HG03575 (cell line): ENCODE measurements at regions not wholly inside any gene's neighbourhood (a gene's known extent, or its start where the extent isn't known, plus 50 kb on each side); places are given as distances from the start of the nearest gene placed in this dataset.

ENCODE experiments used
- ATAC-seq: cut with Tn5 transposase; IDR thresholded peaks from one replicate; pipeline ENCODE4 v1.9.1; 2021; ENCODE audit not compliant: unreplicated experiment, insufficient number of reproducible peaks, low FRiP score; ENCODE audit errors: extremely low read depth

DNA sequence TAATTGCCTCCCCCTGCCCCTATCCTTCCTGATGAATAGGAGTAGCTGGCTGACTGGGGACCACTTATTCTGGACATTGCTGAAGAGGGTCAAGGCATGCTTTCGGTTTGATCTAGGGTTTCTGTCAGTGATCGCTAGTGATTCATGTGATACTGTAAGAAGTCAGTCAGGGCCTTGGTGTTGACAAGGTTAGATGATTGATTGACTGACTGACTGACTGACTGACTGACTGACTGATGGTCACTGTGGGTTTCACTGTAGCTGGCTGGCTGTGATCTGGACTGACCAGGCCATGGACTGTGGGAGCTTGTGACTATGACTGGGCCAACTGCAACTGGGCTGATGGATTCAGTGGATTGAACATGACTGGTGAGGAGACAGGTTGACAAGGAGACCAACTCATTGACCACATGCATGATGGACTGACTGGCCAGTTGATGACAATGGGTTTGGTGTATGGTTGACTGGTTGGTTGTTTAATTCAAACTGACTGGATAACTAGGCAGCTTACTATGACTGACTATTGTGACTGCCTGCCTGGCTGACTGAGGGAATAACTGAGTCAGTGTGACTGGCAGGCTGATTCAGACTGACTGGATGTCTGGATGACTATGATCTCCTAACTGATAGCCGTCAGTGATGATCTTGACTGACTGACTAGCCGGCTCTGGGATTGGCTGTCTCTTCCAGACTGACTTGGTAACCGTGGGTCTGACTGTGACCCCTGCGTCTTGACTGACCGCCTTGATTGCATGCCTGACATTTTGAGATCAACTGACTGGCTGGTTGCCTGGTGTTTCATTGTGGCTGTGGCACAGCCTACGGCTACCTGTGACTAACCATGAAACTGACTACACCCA lies 509.9 kb downstream of the SHQ1 start:
- no peak for ATAC-seq

DNA sequence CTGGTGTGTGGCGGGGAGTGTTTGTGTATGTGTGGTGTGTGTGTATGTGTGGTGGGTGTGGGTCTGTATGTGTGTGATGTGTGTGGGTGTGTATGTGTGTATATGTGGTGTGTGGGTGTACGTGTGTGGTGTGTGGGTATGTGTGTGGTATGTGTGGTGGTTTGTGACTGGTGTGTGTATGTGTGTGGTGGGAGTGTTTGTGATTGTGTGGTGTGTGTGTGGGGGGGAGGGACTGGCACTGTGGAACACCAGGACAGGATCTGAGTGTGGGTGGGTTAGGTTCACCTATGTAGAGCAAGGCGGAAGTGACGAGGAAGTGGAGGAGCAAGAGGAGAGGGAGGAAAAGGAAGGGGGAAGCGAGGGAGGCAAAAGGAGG lies 510.8 kb downstream of the SHQ1 start:
- ATAC-seq, result no peak

DNA sequence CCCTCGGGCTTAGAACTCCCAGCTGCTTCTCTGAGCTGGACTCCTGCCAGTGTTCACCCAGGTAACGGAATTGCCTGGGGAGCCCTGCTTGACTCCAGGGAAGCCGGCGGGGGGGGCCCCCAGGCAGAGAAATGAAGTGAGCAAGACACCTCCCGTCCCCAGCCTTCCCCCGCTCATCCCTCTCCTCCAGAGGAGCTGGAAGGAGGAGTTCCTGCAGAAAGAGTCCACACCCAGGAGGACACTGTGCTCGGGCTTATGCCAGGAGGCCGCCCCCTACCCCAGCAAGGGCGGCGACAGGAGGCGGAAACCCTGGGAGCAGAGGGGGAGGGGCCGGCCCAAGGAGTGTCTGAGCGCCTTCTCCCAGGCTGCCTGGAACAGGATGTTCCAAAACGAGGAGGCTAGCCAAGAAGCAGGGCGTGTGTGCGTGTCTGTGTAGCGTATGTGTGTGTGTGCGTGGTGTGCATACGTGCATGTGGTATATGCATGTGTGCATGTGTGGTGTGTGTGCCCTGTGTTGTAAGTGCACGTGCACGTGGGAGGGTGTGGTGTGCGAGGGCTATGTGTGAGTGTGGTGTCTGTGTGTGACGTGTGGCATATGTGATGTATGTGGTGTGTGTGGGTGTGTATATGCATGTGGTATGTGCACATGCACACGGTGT lies 511.3 kb downstream of the SHQ1 start:
- no peak for ATAC-seq

DNA sequence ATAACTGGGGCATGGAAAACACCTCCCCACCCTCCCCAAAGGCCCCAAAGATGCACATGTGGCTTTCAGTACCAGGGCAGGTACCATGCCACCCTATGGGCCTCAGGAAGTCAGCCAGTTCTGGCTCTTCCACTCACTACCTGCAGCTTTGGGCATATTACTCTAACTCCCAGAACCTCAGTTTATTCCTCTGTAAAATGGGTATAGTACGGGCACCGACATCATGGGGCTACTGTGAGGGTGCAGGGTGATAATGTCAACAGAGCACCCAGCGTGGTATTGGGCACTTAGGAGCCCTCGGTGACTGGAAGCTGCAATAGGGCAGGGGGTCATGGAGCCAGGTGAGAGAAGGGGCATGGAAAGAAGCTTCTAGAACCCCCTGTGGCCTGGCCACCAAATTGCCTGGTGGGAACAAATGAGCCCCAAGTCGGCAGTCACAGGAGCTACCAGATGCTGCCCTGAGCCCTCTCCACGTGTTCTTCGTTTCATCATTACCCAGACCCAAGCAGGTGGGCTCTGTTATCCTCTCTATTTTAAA lies 512.1 kb downstream of the SHQ1 start:
- ATAC-seq, result no peak

DNA sequence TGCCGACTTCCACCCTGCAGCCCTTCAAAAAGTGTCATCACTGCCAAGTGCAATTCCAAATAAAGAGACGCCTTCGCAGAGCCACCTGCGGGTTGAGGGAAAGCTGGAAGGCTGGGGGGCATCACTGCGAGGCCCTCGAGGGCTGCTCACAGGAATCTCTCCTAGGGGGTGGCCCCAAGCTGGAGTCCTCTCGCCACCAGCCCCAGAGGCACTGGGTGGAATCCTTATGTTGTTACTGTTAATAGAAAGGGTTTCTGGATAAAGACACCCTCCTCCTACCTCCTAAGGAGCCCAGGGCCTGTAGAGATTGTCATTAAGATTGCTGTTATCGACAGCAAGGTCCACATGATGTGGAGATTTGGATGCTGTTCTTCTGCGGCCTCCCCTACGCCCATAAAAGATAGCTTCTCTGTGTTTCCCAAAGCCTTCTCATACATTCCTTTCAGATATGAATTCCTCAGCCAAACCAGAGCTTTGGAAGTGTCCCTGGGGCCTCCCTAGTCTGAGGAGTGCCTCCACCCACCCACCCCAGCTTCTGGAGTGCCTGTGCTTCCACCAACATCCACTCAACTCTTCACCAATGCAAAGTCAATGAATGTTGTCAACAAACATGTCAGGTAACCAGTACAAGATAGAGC lies 512.7 kb downstream of the SHQ1 start:
- ATAC-seq, result no peak

DNA sequence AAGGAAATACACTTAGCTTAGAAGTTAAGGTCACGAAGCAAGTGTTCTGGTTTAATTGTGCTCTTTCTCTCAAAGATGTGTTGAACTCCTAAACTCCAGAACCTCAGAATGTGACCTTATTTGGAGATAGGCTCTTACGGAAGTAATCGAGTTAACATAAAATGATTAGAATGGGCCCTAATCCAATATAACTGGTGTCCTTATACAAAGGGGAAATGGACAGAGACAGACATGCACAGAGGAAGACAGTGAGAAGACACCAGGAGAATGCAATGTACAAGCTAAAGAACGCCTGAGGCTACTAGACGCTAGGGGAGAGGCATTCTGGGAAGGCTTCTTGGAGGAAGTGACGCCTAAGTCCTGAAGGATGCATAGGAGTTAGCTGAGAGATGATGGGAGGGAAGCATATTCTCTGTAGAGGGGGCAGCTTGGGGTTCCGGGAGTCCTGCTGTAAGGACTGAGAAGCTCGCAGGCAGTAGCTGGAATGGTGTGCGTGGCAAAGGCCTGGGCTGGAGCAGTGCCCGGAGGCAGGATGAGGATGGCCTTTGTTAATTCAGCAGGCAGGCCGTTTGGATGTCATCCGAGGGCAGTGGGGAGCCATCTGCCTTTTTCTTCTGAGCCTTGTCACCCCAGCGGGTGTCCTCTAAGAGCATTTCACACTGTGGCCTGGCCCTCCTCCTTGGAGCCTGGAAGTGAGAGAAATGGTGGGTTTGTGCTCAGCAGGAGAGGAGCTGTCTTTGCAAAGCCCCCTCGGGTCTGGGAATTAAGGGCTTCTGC lies 513.4 kb downstream of the SHQ1 start:
- ATAC-seq, result no peak

DNA sequence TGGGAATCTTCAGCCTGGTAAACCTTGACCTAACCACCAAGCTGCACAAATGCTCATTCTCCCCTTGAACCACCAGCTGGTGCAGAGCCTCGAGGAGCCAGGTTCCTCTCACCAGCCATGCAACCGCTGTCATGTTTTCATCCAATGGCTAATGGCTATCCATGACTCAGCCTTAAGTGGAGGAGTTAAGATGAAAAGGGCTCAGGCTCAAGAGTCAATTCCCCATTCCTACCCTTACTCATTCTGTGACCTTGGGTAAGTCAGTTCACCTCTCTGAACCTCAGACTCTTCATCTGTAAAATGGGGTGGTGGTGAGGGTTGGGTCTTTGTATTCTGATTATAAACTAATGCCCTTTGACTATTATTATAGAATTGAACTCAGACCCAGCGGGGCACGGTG lies 515.6 kb downstream of the SHQ1 start:
- no peak for ATAC-seq

DNA sequence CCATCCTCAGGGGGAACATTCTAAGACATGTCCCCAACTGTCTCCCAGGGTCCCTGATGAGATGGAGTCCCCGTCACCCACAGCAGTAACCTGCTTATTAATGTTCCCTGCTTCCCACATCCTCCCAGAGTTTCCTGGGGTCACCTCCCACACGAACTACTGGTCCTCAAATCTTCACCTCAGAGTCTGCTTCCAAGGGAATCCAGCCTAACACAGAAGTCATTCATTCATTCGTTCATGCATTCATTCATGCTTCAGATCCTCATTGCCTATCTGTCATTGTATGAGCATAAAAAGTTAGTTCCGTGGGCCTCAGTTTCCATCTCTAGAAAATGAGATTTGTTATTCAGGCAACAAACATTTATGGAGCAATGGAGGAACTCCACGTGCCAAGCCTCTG lies 516.2 kb downstream of the SHQ1 start:
- no peak for ATAC-seq

DNA sequence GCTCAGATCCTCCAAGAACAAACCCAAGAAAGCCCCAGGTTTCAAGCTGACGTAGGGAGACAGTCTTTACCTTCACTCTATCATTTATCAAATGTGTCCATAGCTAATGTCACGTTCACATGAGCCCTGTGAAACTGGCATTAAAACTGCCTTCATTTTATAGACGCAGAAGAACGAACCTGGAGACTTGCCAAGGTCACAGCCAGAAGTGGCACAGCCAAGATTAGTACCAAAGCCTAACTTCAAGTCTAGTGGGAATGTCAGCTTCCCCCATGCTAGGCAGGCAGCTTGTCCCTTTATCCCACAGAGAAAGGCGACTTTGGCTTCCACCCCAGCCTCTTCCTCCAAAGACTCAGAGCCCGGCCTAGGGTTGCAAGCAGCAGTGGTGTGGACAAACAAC lies 517.2 kb downstream of the SHQ1 start:
- ATAC-seq, result no peak

DNA sequence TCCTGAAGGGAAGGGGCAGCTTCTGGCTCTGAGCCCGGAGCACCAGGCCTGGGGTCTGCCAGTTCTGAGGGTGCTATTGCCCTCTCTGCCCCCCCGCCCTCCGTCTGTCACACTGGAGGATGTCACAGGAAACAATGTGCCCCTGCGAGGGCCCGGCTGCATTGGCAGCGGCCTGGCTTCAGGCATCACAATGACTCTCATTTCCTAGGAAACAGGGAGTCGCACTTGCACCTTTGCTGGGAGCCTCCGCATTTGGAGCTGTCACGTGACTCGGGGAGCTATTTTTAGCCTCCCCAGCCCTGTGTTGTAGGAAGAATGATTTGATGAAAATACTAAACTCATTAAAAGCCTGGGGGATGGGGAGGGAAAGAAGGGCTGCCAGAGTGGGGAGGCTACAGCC lies 518.9 kb downstream of the SHQ1 start:
- no peak for ATAC-seq

DNA sequence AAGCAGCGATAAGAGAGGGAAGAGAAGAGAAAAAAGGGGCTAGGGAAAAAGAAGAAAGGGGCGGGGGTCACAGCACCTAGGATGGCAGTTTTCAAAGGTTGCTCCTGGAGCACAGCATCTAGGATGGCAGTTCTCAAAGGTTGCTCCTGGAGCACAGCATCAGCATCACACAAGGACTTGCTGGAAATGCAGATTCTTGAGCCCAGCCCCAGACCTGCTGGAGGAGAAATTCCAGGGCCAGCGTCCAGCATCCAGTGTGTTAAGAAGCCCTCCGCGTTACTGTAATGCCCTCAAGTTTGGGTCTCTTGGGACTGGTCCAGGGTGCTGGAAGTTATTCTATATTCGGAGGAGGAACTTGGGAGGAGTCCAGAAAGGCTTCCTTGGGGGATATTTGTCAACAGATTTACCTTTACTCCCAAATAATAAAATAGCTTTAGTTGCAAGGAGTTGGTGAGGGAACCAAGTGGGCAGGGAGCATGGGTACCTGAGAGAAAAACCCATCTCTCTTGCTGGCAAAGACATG lies 519.4 kb downstream of the SHQ1 start:
- ATAC-seq, result no peak

DNA sequence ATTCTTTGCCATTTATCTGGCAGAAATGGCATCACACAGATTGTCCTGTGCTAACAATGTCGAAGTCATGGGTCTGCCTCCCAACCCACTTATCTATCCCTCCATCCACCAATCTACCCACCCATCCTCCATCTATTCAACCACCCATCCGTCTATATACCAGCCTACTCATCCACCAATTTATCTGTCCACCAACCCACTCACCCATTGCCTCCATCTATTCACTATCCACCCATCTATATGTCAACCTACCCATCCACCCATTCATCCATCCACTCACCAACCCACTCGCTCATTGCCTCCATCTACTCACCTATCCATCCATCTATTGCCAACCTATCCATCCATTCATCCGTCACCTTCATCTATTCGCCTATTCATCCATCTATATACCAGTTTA lies 521.2 kb downstream of the SHQ1 start:
- ATAC-seq, result no peak

DNA sequence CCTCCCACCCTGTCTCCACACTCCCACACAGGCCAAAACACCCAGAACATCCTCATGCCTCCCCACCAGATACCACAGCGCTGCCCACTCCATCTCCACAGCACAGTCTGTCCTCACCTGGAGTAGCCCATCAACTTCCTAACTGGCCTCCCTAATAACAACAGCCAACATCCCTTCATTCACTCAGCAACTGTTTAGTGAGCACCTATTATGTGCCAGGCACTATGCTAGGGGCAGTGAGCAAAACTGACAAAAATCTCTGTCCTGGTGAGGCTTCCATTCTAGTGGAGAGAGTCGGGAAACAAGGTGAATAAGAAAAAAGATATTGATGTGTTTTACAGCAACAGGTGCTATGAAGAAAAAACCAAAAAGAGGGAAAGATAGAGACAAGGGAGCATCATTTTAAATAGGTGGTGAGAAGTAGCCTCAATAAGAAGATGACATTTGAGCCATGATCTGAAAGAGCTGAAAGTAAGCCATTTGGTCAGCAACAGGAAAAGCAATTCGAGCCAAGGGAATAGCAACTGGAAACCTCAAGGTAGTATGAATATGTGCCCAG lies 523.9 kb downstream of the SHQ1 start:
- no peak for ATAC-seq

DNA sequence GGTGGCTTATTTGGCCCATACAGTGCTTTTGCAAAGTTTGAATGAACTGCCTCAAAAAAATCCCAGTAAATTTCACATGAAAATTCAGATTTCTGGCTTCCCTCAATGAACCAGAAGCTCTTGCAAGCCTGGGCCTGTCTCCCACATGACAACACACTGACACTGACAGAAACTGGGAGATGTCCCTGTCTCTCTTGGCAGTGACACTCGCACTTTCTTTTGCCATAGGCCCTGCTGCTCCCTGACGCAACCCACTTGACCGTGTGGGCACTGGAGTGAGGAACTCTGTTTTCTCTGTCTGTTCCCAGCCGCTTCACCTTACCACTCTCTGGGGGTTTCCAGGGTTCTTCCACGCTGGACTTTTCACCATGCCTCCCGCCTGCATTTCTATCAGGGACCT lies 524.5 kb downstream of the SHQ1 start:
- ATAC-seq, result no peak

DNA sequence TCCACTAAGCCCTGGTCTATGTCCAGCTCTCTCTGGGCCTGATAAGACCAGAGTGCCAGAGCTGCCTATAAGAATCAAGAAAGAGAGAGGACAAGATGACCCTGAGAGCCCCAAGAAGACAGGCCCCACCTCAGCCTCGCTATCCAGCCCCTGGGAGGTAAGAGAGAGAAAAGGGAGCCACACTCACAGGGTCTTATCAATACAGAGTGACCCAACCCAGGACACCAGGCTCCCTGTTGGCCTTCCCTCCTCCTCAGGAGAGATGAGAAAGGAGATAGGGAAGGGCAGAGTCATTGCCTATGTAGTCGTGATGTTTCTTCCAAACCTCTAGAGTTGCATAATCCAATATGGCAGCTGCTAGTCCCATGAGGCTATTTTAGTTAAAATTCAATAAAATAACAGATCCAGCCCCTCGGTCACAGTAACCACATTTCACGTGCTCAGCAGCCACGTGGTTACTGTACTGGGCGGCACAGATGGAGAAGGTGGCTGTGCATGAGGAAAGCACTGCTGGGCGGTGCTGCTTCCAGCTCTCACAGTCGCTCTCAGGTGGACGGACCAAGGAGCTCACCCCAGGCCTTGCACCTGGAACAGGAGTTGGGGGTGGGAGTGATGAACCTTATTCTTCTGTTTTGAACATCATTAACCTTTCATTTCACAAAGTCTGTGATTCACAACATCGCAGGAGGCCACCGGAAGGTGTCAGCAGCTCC lies 525.8 kb downstream of the SHQ1 start:
- ATAC-seq, result no peak

DNA sequence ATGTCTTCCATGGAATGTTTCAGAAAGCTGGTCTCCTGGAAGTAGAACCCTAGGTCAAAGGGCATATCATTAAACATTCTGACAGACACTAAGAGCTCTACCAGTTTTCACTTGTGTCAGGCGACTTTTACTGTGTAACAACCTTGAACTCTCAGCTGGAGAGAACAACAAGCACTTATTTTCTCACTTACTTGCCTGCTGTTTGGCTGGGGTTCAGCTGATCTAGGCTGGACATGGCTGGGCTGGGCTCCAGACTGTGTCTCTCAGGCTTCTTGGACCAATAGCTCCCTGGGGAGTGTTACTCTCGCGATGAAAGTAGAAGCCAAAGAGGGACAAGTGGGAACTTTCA lies 527.3 kb downstream of the SHQ1 start:
- ATAC-seq, result no peak

DNA sequence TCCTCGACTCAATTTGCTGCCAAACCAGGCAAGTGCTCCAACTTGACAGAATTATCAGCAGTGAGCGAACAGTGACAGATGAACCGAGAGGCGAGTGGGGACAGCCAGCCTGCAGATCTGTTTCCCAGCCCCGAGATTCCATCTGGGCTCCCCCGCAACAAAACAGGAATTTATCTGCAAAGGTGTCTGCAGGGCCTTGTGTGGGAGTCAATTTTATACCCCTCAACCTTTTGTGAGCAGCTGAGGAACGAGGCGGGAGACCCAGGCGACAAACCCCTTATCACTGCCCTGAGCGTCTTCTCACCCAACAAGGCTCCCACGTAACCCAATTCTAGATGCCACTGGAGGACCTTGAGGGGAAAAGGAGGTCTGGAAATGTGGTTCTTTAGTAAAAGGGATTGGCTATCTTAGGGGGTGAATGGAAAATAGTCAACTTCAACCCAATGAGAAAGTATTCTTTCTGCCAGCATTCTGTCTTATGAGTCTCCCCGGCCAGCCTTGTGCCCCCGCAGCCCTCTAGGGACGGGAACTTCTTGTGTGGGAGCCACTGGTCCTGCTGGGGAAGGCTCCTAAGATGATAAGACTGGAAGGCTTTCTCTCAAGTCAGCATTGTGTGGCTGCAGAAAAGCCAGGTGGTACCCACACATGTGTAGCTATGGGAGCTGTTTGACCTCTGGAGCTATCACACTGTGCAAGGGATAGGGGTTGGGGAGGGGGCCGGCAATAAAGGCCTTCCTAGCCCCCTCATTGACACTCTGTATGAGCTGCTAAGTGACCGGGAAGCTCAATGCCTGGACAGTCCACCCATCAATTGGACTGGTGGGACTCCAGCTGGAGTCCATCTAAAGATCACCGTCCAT lies 527.9 kb downstream of the SHQ1 start:
- ATAC-seq, result no peak
